ENCODE measurements at regions not wholly inside any gene's neighbourhood (a gene's known extent, or its start where the extent isn't known, plus 50 kb on each side); places are given as distances from the start of the nearest gene placed in this dataset.

DNA sequence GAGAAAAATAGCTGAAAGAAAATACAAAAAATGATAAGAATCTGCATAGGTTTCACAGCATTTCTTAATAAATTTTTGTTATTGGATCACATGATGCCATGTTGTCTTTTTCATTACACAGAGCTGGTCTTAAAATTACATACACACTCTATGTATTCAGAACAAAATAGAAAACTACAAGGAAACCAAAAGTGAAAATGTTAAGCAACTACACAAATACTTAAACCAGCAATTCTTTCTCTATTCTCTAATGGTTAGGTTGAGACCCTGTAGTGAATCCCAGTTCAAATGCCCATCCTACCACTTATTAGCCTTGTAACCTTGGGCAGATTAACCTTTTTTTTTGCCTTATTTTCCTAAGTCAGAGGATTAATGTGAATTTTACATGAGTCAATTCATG, 2311.2 kb downstream of the PCDH7 start:
- TF ChIP-seq, protein P1, sequence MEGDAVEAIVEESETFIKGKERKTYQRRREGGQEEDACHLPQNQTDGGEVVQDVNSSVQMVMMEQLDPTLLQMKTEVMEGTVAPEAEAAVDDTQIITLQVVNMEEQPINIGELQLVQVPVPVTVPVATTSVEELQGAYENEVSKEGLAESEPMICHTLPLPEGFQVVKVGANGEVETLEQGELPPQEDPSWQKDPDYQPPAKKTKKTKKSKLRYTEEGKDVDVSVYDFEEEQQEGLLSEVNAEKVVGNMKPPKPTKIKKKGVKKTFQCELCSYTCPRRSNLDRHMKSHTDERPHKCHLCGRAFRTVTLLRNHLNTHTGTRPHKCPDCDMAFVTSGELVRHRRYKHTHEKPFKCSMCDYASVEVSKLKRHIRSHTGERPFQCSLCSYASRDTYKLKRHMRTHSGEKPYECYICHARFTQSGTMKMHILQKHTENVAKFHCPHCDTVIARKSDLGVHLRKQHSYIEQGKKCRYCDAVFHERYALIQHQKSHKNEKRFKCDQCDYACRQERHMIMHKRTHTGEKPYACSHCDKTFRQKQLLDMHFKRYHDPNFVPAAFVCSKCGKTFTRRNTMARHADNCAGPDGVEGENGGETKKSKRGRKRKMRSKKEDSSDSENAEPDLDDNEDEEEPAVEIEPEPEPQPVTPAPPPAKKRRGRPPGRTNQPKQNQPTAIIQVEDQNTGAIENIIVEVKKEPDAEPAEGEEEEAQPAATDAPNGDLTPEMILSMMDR (IDR thresholded peaks at IDR 0.05): no peak
- TF ChIP-seq ZFP36 (IDR thresholded peaks at IDR 0.05; ENCODE audit: borderline replicate concordance, partially characterized antibody) (no peak), PHF8 (IDR thresholded peaks at IDR 0.05; ENCODE audit: borderline replicate concordance, low read depth) (no peak), POLR2A (IDR thresholded peaks at IDR 0.05; ENCODE audit: low read length) (no peak), RAD21 (conservative IDR thresholded peaks at IDR 0.05 in 1 of 2, IDR thresholded peaks at IDR 0.05 in 1 of 2) (no peak), JUN (IDR thresholded peaks at IDR 0.05) (no peak)
- TF ChIP-seq, protein P2, sequence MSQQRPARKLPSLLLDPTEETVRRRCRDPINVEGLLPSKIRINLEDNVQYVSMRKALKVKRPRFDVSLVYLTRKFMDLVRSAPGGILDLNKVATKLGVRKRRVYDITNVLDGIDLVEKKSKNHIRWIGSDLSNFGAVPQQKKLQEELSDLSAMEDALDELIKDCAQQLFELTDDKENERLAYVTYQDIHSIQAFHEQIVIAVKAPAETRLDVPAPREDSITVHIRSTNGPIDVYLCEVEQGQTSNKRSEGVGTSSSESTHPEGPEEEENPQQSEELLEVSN (IDR thresholded peaks at IDR 0.05; ENCODE audit: borderline replicate concordance, low read depth): no peak
- TF ChIP-seq, protein P3, sequence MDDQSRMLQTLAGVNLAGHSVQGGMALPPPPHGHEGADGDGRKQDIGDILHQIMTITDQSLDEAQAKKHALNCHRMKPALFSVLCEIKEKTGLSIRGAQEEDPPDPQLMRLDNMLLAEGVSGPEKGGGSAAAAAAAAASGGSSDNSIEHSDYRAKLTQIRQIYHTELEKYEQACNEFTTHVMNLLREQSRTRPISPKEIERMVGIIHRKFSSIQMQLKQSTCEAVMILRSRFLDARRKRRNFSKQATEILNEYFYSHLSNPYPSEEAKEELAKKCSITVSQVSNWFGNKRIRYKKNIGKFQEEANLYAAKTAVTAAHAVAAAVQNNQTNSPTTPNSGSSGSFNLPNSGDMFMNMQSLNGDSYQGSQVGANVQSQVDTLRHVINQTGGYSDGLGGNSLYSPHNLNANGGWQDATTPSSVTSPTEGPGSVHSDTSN (IDR thresholded peaks at IDR 0.05): no peak
